Endothelial cell (in vitro differentiated cells): ENCODE measurements at regions not wholly inside any gene's neighbourhood (a gene's known extent, or its start where the extent isn't known, plus 50 kb on each side); places are given as distances from the start of the nearest gene placed in this dataset.

ENCODE experiments used
- DNase-seq: peaks from one replicate; pipeline ENCODE4 v3.0.0; 2021; ENCODE audit warnings: low spot score
- H3K27ac Mint-ChIP-seq: one replicate; pipeline ENCODE4 v1.8.0; 2021; ENCODE audit warnings: mixed read lengths, inconsistent platforms; ENCODE audit not compliant: unreplicated experiment
- H3K27me3 Mint-ChIP-seq: one replicate; pipeline ENCODE4 v1.8.0; 2021; ENCODE audit warnings: mild to moderate bottlenecking, moderate library complexity, mixed read lengths, inconsistent platforms; ENCODE audit not compliant: unreplicated experiment
- H3K36me3 Mint-ChIP-seq: one replicate; pipeline ENCODE4 v1.8.0; 2021; ENCODE audit warnings: mild to moderate bottlenecking, low read depth, mixed read lengths, inconsistent platforms; ENCODE audit not compliant: unreplicated experiment
- H3K4me1 Mint-ChIP-seq: one replicate; pipeline ENCODE4 v1.8.0; 2021; ENCODE audit warnings: mild to moderate bottlenecking, mixed read lengths, inconsistent platforms; ENCODE audit not compliant: unreplicated experiment
- H3K4me3 Mint-ChIP-seq: one replicate; pipeline ENCODE4 v1.8.0; 2021; ENCODE audit warnings: mild to moderate bottlenecking, mixed read lengths, inconsistent platforms; ENCODE audit not compliant: unreplicated experiment
- H3K9me3 Mint-ChIP-seq: one replicate; pipeline ENCODE4 v1.8.0; 2021; ENCODE audit warnings: mixed read lengths, inconsistent platforms; ENCODE audit not compliant: unreplicated experiment
- CTCF ChIP-seq: fragments of 200-600 bp; sonication (generic); IDR thresholded peaks from one replicate; pipeline ENCODE4 v1.5.0; 2021; ENCODE audit warnings: antibody characterized with exemption; ENCODE audit not compliant: unreplicated experiment

GRCh38 chr16:54568906-54569807 is 282.6 kb upstream of the IRX3 start:
- no peak overlapping the region for H3K27ac Mint-ChIP-seq
- no peaks in the 10 kb centered on the region for H3K9me3 Mint-ChIP-seq
- no peak for TF ChIP-seq CTCF
- no peaks in the 10 kb centered on the region for H3K36me3 Mint-ChIP-seq
- no peaks in the 10 kb centered on the region for H3K4me1 Mint-ChIP-seq
- no peak for DNase-seq
- H3K4me3 Mint-ChIP-seq, result no peak overlapping the region
- no peaks in the 10 kb centered on the region for H3K27me3 Mint-ChIP-seq

- no peak for TF ChIP-seq CTCF
- Mint-ChIP-seq H3K9me3 (no peaks in the 10 kb centered on the region), H3K27me3 (no peaks in the 10 kb centered on the region), H3K4me1 (no peaks in the 10 kb centered on the region), H3K4me3 (no peak overlapping the region), H3K36me3 (no peaks in the 10 kb centered on the region), H3K27ac (no peak overlapping the region)
- DNase-seq, result no peak
These were observed 278.3 kb upstream of the IRX3 start for GRCh38 chr16:54564841-54565240.

- no peak overlapping the region for H3K4me3 Mint-ChIP-seq
- peaks cover 4% of the 10 kb centered on the region for H3K9me3 Mint-ChIP-seq
- H3K27me3 Mint-ChIP-seq, result peaks cover 2% of the 10 kb centered on the region
- DNase-seq, result no peak
- TF ChIP-seq CTCF, result no peak
- no peak overlapping the region for H3K27ac Mint-ChIP-seq
- H3K36me3 Mint-ChIP-seq, result no peaks in the 10 kb centered on the region
- H3K4me1 Mint-ChIP-seq, result peaks cover 5% of the 10 kb centered on the region
These were observed 268.0 kb upstream of the IRX3 start for GRCh38 chr16:54554581-54554980.

- peaks cover 2% of the 10 kb centered on the region for H3K27me3 Mint-ChIP-seq
- no peak overlapping the region for H3K27ac Mint-ChIP-seq
- no peaks in the 10 kb centered on the region for H3K4me1 Mint-ChIP-seq
- H3K36me3 Mint-ChIP-seq, result no peaks in the 10 kb centered on the region
- H3K9me3 Mint-ChIP-seq, result no peaks in the 10 kb centered on the region
- no peak for DNase-seq
- H3K4me3 Mint-ChIP-seq, result no peak overlapping the region
- no peak for TF ChIP-seq CTCF
These were observed 261.7 kb upstream of the IRX3 start for GRCh38 chr16:54548281-54548680.

GRCh38 chr16:54547052-54547451 is 260.5 kb upstream of the IRX3 start:
- Mint-ChIP-seq H3K27ac (no peak overlapping the region), H3K4me1 (no peaks in the 10 kb centered on the region), H3K4me3 (no peak overlapping the region), H3K9me3 (no peaks in the 10 kb centered on the region), H3K27me3 (peaks cover 2% of the 10 kb centered on the region), H3K36me3 (no peaks in the 10 kb centered on the region)
- TF ChIP-seq CTCF, result no peak
- DNase-seq, result no peak
